Medulla oblongata (tissue), 1 donor: ENCODE measurements at regions not wholly inside any gene's neighbourhood (a gene's known extent, or its start where the extent isn't known, plus 50 kb on each side); places are given as distances from the start of the nearest gene placed in this dataset.

Source experiments
- DNase-seq: peaks from one replicate; pipeline ENCODE4 v3.0.0-alpha.2; 2015; ENCODE audit errors: extremely low spot score

- no peak for DNase-seq
Measured at GRCh38 chr20:55783381-55783780, 221.9 kb downstream of the CBLN4 start.

- DNase-seq = no peak
Measured at GRCh38 chr20:55782912-55783253, 222.4 kb downstream of the CBLN4 start.

- DNase-seq = no peak
Measured at GRCh38 chr20:55782224-55782911, 223.0 kb downstream of the CBLN4 start.

GRCh38 chr20:55778796-55779195 lies 226.5 kb downstream of the CBLN4 start:
- DNase-seq = no peak

GRCh38 chr20:55777641-55778040 lies 227.7 kb downstream of the CBLN4 start:
- DNase-seq = no peak

GRCh38 chr20:55776176-55776575 lies 229.1 kb downstream of the CBLN4 start:
- no peak for DNase-seq

- DNase-seq = no peak
Measured at GRCh38 chr20:55774628-55775027, 230.7 kb downstream of the CBLN4 start.

- DNase-seq = no peak
Measured at GRCh38 chr20:55761797-55762196, 243.5 kb downstream of the CBLN4 start.

DNA sequence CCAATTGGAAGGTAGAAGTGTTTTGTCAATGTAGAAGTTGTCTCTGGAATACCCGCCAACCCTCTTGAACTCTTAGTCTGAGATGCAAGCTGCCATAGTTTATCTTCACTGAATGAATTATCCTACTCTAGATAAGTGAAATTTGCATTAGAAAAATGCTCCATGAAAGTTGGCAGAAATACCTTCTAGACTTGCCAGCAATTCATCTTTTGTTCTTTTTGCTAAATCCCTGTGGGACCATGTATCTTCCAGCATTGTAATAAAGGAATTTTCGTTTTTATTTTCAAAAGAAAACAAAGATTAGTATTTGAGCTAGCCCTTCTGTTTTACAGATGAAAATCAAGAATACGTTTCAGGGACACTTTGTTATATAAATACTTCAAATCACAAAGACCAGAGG lies 244.2 kb downstream of the CBLN4 start:
- DNase-seq = no peak

DNA sequence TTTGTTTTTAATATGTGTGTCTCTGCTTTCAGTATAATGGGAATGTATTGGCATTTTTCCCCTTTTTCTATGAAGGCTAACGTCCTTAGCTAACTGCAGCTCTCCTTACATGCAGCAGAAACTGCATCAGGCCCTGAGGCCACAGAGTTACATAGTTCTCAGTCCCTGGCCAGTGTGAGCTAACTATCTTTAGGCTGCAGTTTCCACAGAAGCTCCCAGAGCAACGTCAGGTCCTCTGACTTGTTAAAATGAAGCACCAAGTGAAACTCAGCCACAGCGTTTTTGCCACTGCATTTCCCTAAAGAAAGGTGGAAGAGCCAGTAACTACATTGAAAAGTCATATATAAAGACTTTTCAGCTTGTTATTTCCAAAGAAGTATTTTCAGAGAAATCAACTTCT lies 244.7 kb downstream of the CBLN4 start:
- DNase-seq = no peak

- no peak for DNase-seq
Measured at GRCh38 chr20:55755861-55756260, 249.5 kb downstream of the CBLN4 start.

DNA sequence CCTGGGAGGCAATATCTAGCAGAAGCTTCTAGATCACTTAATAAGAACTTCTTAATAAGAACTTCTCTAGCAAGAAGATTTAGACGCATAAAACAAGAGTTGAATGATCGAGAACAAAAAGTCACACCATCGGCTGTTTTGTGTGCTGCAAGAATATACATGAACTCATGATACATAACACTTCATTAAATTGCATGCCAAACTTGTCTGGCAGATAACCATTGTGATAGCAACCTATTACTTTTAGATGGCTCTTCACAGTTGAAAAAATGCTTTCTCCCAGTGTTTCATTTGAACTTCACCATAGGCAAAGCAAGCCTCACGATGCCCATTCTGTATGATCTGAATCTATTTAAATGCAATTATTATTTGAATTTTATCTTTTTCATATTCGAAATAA lies 249.9 kb downstream of the CBLN4 start:
- DNase-seq = no peak

GRCh38 chr20:55746723-55747122 lies 258.6 kb downstream of the CBLN4 start:
- DNase-seq = no peak

- DNase-seq = no peak
Measured at GRCh38 chr20:55745840-55746239, 259.5 kb downstream of the CBLN4 start.

DNA sequence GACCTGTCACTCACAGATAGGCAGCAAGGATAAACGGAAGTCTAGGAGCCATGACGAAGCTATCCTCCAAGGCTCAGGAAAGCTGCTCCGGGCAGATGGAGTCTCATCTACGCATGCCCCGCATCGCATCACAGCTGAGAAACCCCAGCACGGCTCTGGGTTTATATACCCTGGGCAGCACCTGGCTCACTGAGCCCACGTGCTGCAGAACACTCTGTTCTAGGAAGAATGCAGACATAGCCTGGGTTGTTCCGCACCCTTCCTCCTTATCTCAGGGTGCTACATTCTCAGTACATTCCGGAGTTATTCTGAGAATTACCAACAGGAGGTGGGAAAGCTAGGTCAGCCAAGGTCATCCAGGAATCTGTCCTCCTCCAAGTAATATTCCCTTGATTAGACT lies 260.4 kb downstream of the CBLN4 start:
- no peak for DNase-seq

GRCh38 chr20:55741801-55742200 lies 263.5 kb downstream of the CBLN4 start:
- no peak for DNase-seq

DNA sequence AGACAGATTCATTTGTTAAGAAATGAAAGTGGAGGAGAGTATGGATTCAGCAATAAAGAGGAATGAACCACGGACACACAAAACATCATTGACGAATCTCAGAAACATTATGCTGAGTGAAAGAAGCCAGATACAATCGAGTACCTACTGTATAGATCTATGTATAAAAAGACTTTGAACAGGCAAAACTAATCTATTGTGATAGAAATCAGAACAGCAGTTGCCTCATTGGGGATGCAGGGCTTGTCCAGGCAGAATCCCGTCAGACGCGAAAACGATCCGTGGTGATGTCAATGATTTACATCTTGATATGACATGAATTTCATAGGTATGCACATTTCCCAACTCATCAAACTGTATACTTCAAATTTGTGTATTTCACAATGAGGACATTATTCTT lies 265.2 kb downstream of the CBLN4 start:
- no peak for DNase-seq

DNA sequence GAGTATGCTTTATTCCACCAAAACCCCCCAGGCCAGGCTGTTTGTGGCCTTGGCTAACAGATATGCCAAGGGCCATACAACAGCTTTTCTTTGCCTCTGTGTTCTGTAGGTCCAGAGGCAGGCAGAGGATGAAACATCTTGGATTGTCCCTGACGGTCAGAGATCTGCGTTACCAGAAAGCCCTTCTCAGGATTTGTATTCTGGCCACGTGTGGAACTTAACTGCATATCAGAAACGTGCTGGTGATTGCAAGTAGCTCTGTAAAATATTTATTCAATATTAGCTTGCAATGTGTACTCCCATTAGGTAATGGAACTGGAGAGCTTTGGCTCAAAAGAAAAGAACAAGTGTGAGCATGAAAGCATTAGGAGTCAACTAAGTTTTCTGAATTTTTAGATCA lies 275.0 kb downstream of the CBLN4 start:
- no peak for DNase-seq

DNA sequence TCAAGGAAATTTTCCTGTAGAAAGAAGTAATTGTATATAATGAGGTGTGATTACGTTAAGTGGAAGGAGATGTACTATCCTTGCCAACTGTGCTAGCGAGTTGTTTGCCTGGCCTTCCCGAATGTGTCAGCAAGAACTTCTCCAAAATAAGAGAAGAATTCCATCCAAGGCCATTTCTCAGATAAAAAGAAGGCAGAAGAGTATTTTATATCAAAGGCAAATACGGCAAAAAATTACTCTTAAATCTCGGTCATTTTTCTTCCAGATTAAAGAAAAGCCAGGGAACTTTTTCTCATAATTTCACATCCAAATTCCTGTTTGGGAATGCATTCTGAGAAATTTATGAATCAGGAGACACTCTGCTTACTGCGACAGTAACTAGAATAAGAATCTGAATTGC lies 290.6 kb downstream of the CBLN4 start:
- DNase-seq = no peak

DNA sequence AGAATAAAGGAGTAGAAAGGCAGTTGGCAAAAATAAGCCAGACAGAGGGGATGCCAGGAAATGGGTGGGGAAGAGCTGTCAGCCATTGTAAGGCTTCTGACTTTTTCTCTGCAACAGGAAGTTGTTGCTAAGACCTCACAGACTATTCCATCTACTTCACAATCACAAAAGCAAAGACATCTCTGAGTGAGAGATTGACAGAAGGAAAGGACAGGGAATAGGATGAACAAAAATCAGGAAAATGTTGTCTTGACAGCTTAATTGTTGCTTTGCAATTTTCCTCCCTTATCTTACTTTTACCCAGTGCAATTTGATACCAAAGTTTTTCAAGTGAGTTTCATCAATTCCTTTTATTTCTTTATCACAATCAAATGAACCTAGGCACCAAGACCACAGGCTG lies 291.2 kb downstream of the CBLN4 start:
- no peak for DNase-seq

- DNase-seq = no peak
Measured at GRCh38 chr20:55704458-55704857, 300.9 kb downstream of the CBLN4 start.

GRCh38 chr20:55701467-55701866 lies 303.9 kb downstream of the CBLN4 start:
- no peak for DNase-seq

DNA sequence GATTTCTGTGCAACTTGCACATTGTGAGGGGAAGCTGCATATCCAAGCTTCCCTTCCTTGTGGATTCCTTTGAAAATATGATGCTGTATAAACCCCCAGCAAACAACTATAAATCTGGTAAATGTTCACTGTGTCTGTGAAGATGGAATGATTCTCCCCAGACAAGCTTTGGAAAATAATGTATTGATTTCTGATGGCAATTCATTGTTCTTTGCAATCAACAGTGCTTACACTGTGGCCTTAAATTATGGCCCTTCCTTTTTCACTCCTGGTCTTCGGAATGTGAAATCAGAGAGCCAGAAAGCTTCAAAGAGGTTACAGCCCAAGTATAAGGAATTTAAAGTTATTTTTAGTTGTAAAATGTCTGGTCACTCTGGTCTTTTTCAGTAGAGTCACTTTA lies 308.8 kb downstream of the CBLN4 start:
- DNase-seq = no peak

- DNase-seq = no peak
Measured at GRCh38 chr20:55693641-55694040, 311.7 kb downstream of the CBLN4 start.
